GM23338 (cell line): ENCODE measurements at regions not wholly inside any gene's neighbourhood (a gene's known extent, or its start where the extent isn't known, plus 50 kb on each side); places are given as distances from the start of the nearest gene placed in this dataset.

Experiments used
- CTCF ChIP-seq, 2 experiments: fragments of 200-600 bp in 1 of 2; sonication (generic) in 1 of 2; conservative IDR thresholded peaks; 2 replicates each; pipeline versions ENCODE4 v1.5.1 to v1.6.1; 2016 to 2017; ENCODE audit warnings: antibody characterized with exemption in 2 of 2, low read depth in 2 of 2, mild to moderate bottlenecking in 2 of 2, moderate library complexity in 1 of 2
- EZH2 ChIP-seq: fragments of 200-600 bp; sonication (generic); IDR thresholded peaks from one replicate; pipeline ENCODE4 v1.8.0; 2017; ENCODE audit warnings: antibody characterized with exemption, mild to moderate bottlenecking, low read depth; ENCODE audit not compliant: unreplicated experiment
- JUNB ChIP-seq: IDR thresholded peaks from one replicate; pipeline ENCODE4 v1.6.1; 2016; ENCODE audit warnings: antibody characterized with exemption; ENCODE audit not compliant: unreplicated experiment
- NANOG ChIP-seq: IDR thresholded peaks from 2 replicates; pipeline ENCODE4 v1.6.1; 2016; ENCODE audit warnings: antibody characterized with exemption, borderline replicate concordance
- POLR2AphosphoS5 ChIP-seq: IDR thresholded peaks from 2 replicates; pipeline ENCODE4 v1.6.1; 2016; ENCODE audit warnings: antibody characterized with exemption, low read depth
- REST ChIP-seq: IDR thresholded peaks from one replicate; pipeline ENCODE4 v1.6.1; 2018; ENCODE audit warnings: antibody characterized with exemption; ENCODE audit not compliant: unreplicated experiment
- STAT1 ChIP-seq: IDR thresholded peaks from one replicate; pipeline ENCODE4 v1.6.1; 2016; ENCODE audit warnings: antibody characterized with exemption; ENCODE audit not compliant: unreplicated experiment
- ZNF114 ChIP-seq: fragments of 250-450 bp; sonication (Bioruptor Pico); IDR thresholded peaks from 2 replicates; pipeline ENCODE4 v1.5.0; 2020; ENCODE audit warnings: mild to moderate bottlenecking, moderate library complexity
- ZNF331 ChIP-seq: fragments of 250-450 bp; sonication (Bioruptor Pico); IDR thresholded peaks from 2 replicates; pipeline ENCODE4 v1.5.0; 2020; ENCODE audit warnings: low read depth, mild to moderate bottlenecking, moderate library complexity

GRCh38 chr2:41735006-41735405, 312.8 kb upstream of the PKDCC start:
- TF ChIP-seq CTCF (conservative IDR thresholded peaks at IDR 0.05; ENCODE audit: low read depth in 2 of 2) (no peak), POLR2AphosphoS5 (no peak), JUNB (no peak), EZH2 (no peak), STAT1 (no peak), REST (no peak), ZNF331 (CRISPR knock-in tag) (no peak), ZNF114 (CRISPR knock-in tag) (no peak), NANOG (no peak)
